GM23338 (cell line): ENCODE measurements at regions not wholly inside any gene's neighbourhood (a gene's known extent, or its start where the extent isn't known, plus 50 kb on each side); places are given as distances from the start of the nearest gene placed in this dataset.
A peak's percentile ranks its signal among the peaks of the same experiment; 100 is the strongest.

Experiments used
- ATAC-seq: fragments of 200-7000 bp; cut with Tn5 transposase; 3 replicates; pipeline ENCODE4 v1.9.1; 2020
- DNase-seq: peaks from one replicate; pipeline ENCODE4 v3.0.0-alpha.2; 2015; ENCODE audit warnings: low spot score
- H2AFZ ChIP-seq: fragments of 200-600 bp; sonication (generic); 2 replicates; pipeline ENCODE4 v1.8.0; 2016; ENCODE audit warnings: antibody characterized with exemption, mild to moderate bottlenecking, moderate library complexity
- H3F3A ChIP-seq: fragments of 200-600 bp; sonication (generic); replicated peaks from 2 replicates; pipeline ENCODE4 v1.8.0; 2017; ENCODE audit warnings: antibody characterized with exemption, mixed run types, low read depth
- H3K27ac ChIP-seq: fragments of 200-600 bp; sonication (generic); 2 replicates; pipeline ENCODE4 v1.6.1; 2016; ENCODE audit warnings: low read depth
- H3K27me3 ChIP-seq: fragments of 200-600 bp; sonication (generic); 2 replicates; pipeline ENCODE4 v1.8.0; 2016; ENCODE audit warnings: mild to moderate bottlenecking, mixed run types, moderate library complexity; ENCODE audit not compliant: insufficient read depth
- H3K36me3 ChIP-seq: fragments of 200-600 bp; sonication (generic); 2 replicates; pipeline ENCODE4 v1.8.0; 2016; ENCODE audit warnings: mild to moderate bottlenecking; ENCODE audit not compliant: insufficient read depth
- H3K4me1 ChIP-seq: fragments of 200-600 bp; sonication (generic); 2 replicates; pipeline ENCODE4 v1.8.0; 2016; ENCODE audit warnings: mild to moderate bottlenecking, moderate library complexity; ENCODE audit not compliant: insufficient read depth
- H3K4me2 ChIP-seq: fragments of 200-600 bp; sonication (generic); 2 replicates; pipeline ENCODE4 v1.7.1; 2017; ENCODE audit warnings: mixed run types
- H3K4me3 ChIP-seq: fragments of 200-600 bp; sonication (generic); 2 replicates; pipeline ENCODE4 v1.6.1; 2016; ENCODE audit warnings: mixed run types
- H3K79me2 ChIP-seq: fragments of 200-600 bp; sonication (generic); replicated peaks from 2 replicates; pipeline ENCODE4 v1.8.0; 2017; ENCODE audit warnings: mild to moderate bottlenecking; ENCODE audit not compliant: insufficient read depth
- H3K9me2 ChIP-seq: fragments of 200-600 bp; sonication (generic); 2 replicates; pipeline ENCODE4 v1.8.0; 2017; ENCODE audit not compliant: insufficient read depth
- H4K20me1 ChIP-seq: fragments of 200-600 bp; sonication (generic); replicated peaks from 2 replicates; pipeline ENCODE4 v1.8.0; 2017; ENCODE audit warnings: mild to moderate bottlenecking; ENCODE audit not compliant: insufficient read depth
- H3K27ac Mint-ChIP-seq: 2 replicates; pipeline ENCODE4 v1.8.0; 2020; ENCODE audit warnings: inconsistent platforms, mild to moderate bottlenecking, moderate library complexity, mixed read lengths
- H3K27me3 Mint-ChIP-seq: 3 replicates; pipeline ENCODE4 v1.8.0; 2022; ENCODE audit warnings: low read depth, mild to moderate bottlenecking, moderate library complexity, mixed read lengths, inconsistent platforms; ENCODE audit not compliant: insufficient read depth, poor library complexity
- H3K36me3 Mint-ChIP-seq: 3 replicates; pipeline ENCODE4 v1.8.0; 2021; ENCODE audit warnings: low read depth, mild to moderate bottlenecking, inconsistent platforms, moderate library complexity, mixed read lengths
- H3K4me1 Mint-ChIP-seq: 3 replicates; pipeline ENCODE4 v1.8.0; 2020; ENCODE audit warnings: mild to moderate bottlenecking, inconsistent platforms, mixed read lengths
- H3K4me3 Mint-ChIP-seq: 3 replicates; pipeline ENCODE4 v1.8.0; 2021; ENCODE audit warnings: moderate library complexity, mild to moderate bottlenecking, inconsistent platforms, mixed read lengths
- H3K9me3 Mint-ChIP-seq: 3 replicates; pipeline ENCODE4 v1.8.0; 2020; ENCODE audit warnings: moderate library complexity, mild to moderate bottlenecking, inconsistent platforms, mixed read lengths
- CREB1 ChIP-seq: fragments of 250-450 bp; sonication (Bioruptor Pico); IDR thresholded peaks from 2 replicates; pipeline ENCODE4 v1.5.0; 2020; ENCODE audit warnings: low read depth, mild to moderate bottlenecking, moderate library complexity
- EZH2phosphoT487 ChIP-seq: fragments of 200-600 bp; sonication (generic); IDR thresholded peaks from one replicate; pipeline ENCODE4 v1.8.1; 2018; ENCODE audit warnings: antibody characterized with exemption; ENCODE audit not compliant: unreplicated experiment
- JUNB ChIP-seq: IDR thresholded peaks from one replicate; pipeline ENCODE4 v1.6.1; 2016; ENCODE audit warnings: antibody characterized with exemption; ENCODE audit not compliant: unreplicated experiment
- POLR2AphosphoS5 ChIP-seq: IDR thresholded peaks from 2 replicates; pipeline ENCODE4 v1.6.1; 2016; ENCODE audit warnings: antibody characterized with exemption, low read depth
- REST ChIP-seq: IDR thresholded peaks from one replicate; pipeline ENCODE4 v1.6.1; 2018; ENCODE audit warnings: antibody characterized with exemption; ENCODE audit not compliant: unreplicated experiment
- STAT1 ChIP-seq: IDR thresholded peaks from one replicate; pipeline ENCODE4 v1.6.1; 2016; ENCODE audit warnings: antibody characterized with exemption; ENCODE audit not compliant: unreplicated experiment
- ZNF331 ChIP-seq: fragments of 250-450 bp; sonication (Bioruptor Pico); IDR thresholded peaks from 2 replicates; pipeline ENCODE4 v1.5.0; 2020; ENCODE audit warnings: low read depth, mild to moderate bottlenecking, moderate library complexity
- TF ChIP-seq, protein P1 (sequence below), 2 experiments: fragments of 200-600 bp in 1 of 2; sonication (generic) in 1 of 2; conservative IDR thresholded peaks; 2 replicates each; pipeline versions ENCODE4 v1.5.1 to v1.6.1; 2016 to 2017; ENCODE audit warnings: antibody characterized with exemption in 2 of 2, low read depth in 2 of 2, mild to moderate bottlenecking in 2 of 2, moderate library complexity in 1 of 2
- TF ChIP-seq, protein P2 (sequence below): fragments of 250-450 bp; sonication (Bioruptor Pico); IDR thresholded peaks from 2 replicates; pipeline ENCODE4 v1.5.0; 2020; ENCODE audit warnings: mild to moderate bottlenecking, moderate library complexity

GRCh38 chr15:29471306-29471705, 201.7 kb upstream of the NSMCE3 start:
- no peaks in the 10 kb centered on the region for H3K36me3 Mint-ChIP-seq
- Histone ChIP-seq H3K9me2 (no peaks in the 10 kb centered on the region), H2AFZ (no peak overlapping the region), H3K4me2 (no peak overlapping the region), H3K79me2 (no peaks in the 10 kb centered on the region), H3K4me1 (peaks cover 25% of the 10 kb centered on the region), H4K20me1 (no peaks in the 10 kb centered on the region), H3F3A (no peaks in the 10 kb centered on the region), H3K27ac (no peak overlapping the region), H3K36me3 (no peaks in the 10 kb centered on the region), H3K4me3 (no peak overlapping the region), H3K27me3 (no peaks in the 10 kb centered on the region)
- no peak for TF ChIP-seq CREB1
- TF ChIP-seq POLR2AphosphoS5: no peak
- no peak for TF ChIP-seq EZH2phosphoT487
- no peak for TF ChIP-seq STAT1
- H3K27ac Mint-ChIP-seq: no peak overlapping the region; the same call in 1 of the 2 replicates
- H3K4me3 Mint-ChIP-seq: no peak overlapping the region
- H3K4me1 Mint-ChIP-seq: peaks cover 29% of the 10 kb centered on the region
- ATAC-seq (peak; percentile 24; the same call in 1 of the 3 replicates), DNase-seq (no peak)
- H3K27me3 Mint-ChIP-seq: peaks cover 7% of the 10 kb centered on the region
- no peaks in the 10 kb centered on the region for H3K9me3 Mint-ChIP-seq

DNA sequence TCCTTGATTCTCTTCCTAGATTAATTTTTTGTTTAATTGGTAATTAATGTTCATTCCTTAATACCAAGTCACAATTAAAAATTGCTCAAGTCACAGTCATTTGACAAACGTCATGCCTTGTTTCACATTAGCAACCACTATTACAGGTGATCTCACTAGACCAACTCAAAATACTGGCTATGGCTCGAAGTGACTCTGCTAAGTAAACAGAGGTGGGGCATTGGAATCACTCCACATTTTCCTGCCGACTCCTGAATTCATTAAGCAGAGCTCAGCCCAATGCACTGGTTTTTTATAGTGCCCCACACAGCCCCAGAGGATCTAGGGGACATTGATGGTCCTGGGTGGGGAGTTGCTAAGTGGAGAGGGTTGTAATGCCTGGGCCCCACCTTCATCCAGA, 201.2 kb upstream of the NSMCE3 start:
- no peaks in the 10 kb centered on the region for H3K36me3 ChIP-seq
- H4K20me1 ChIP-seq: no peaks in the 10 kb centered on the region
- Mint-ChIP-seq H3K27me3 (peaks cover 7% of the 10 kb centered on the region), H3K4me3 (no peak overlapping the region), H3K27ac (no peak overlapping the region), H3K9me3 (no peaks in the 10 kb centered on the region), H3K4me1 (peaks cover 29% of the 10 kb centered on the region), H3K36me3 (no peaks in the 10 kb centered on the region)
- H2AFZ ChIP-seq: no peak overlapping the region
- TF ChIP-seq ZNF331 (no peak), STAT1 (no peak), CREB1 (no peak), EZH2phosphoT487 (no peak), REST (no peak), JUNB (no peak)
- TF ChIP-seq, protein P1, sequence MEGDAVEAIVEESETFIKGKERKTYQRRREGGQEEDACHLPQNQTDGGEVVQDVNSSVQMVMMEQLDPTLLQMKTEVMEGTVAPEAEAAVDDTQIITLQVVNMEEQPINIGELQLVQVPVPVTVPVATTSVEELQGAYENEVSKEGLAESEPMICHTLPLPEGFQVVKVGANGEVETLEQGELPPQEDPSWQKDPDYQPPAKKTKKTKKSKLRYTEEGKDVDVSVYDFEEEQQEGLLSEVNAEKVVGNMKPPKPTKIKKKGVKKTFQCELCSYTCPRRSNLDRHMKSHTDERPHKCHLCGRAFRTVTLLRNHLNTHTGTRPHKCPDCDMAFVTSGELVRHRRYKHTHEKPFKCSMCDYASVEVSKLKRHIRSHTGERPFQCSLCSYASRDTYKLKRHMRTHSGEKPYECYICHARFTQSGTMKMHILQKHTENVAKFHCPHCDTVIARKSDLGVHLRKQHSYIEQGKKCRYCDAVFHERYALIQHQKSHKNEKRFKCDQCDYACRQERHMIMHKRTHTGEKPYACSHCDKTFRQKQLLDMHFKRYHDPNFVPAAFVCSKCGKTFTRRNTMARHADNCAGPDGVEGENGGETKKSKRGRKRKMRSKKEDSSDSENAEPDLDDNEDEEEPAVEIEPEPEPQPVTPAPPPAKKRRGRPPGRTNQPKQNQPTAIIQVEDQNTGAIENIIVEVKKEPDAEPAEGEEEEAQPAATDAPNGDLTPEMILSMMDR (conservative IDR thresholded peaks at IDR 0.05; ENCODE audit: low read depth in 2 of 2): no peak
- TF ChIP-seq, protein P2, sequence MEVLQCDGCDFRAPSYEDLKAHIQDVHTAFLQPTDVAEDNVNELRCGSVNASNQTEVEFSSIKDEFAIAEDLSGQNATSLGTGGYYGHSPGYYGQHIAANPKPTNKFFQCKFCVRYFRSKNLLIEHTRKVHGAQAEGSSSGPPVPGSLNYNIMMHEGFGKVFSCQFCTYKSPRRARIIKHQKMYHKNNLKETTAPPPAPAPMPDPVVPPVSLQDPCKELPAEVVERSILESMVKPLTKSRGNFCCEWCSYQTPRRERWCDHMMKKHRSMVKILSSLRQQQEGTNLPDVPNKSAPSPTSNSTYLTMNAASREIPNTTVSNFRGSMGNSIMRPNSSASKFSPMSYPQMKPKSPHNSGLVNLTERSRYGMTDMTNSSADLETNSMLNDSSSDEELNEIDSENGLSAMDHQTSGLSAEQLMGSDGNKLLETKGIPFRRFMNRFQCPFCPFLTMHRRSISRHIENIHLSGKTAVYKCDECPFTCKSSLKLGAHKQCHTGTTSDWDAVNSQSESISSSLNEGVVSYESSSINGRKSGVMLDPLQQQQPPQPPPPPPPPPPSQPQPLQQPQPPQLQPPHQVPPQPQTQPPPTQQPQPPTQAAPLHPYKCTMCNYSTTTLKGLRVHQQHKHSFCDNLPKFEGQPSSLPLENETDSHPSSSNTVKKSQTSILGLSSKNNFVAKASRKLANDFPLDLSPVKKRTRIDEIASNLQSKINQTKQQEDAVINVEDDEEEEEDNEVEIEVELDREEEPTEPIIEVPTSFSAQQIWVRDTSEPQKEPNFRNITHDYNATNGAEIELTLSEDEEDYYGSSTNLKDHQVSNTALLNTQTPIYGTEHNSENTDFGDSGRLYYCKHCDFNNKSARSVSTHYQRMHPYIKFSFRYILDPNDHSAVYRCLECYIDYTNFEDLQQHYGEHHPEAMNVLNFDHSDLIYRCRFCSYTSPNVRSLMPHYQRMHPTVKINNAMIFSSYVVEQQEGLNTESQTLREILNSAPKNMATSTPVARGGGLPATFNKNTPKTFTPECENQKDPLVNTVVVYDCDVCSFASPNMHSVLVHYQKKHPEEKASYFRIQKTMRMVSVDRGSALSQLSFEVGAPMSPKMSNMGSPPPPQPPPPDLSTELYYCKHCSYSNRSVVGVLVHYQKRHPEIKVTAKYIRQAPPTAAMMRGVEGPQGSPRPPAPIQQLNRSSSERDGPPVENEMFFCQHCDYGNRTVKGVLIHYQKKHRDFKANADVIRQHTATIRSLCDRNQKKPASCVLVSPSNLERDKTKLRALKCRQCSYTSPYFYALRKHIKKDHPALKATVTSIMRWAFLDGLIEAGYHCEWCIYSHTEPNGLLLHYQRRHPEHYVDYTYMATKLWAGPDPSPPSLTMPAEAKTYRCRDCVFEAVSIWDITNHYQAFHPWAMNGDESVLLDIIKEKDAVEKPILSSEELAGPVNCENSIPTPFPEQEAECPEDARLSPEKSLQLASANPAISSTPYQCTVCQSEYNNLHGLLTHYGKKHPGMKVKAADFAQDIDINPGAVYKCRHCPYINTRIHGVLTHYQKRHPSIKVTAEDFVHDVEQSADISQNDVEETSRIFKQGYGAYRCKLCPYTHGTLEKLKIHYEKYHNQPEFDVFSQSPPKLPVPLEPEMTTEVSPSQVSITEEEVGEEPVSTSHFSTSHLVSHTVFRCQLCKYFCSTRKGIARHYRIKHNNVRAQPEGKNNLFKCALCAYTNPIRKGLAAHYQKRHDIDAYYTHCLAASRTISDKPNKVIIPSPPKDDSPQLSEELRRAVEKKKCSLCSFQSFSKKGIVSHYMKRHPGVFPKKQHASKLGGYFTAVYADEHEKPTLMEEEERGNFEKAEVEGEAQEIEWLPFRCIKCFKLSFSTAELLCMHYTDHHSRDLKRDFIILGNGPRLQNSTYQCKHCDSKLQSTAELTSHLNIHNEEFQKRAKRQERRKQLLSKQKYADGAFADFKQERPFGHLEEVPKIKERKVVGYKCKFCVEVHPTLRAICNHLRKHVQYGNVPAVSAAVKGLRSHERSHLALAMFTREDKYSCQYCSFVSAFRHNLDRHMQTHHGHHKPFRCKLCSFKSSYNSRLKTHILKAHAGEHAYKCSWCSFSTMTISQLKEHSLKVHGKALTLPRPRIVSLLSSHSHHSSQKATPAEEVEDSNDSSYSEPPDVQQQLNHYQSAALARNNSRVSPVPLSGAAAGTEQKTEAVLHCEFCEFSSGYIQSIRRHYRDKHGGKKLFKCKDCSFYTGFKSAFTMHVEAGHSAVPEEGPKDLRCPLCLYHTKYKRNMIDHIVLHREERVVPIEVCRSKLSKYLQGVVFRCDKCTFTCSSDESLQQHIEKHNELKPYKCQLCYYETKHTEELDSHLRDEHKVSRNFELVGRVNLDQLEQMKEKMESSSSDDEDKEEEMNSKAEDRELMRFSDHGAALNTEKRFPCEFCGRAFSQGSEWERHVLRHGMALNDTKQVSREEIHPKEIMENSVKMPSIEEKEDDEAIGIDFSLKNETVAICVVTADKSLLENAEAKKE (CRISPR knock-in tag): no peak
- no peaks in the 10 kb centered on the region for H3K9me2 ChIP-seq
- H3K4me3 ChIP-seq: no peak overlapping the region
- ATAC-seq: no peak
- no peaks in the 10 kb centered on the region for H3F3A ChIP-seq
- no peaks in the 10 kb centered on the region for H3K79me2 ChIP-seq
- no peak for DNase-seq
- H3K27me3 ChIP-seq: no peaks in the 10 kb centered on the region
- no peak overlapping the region for H3K4me2 ChIP-seq
- no peak overlapping the region for H3K27ac ChIP-seq
- peaks cover 25% of the 10 kb centered on the region for H3K4me1 ChIP-seq
